ENCODE measurements at regions not wholly inside any gene's neighbourhood (a gene's known extent, or its start where the extent isn't known, plus 50 kb on each side); places are given as distances from the start of the nearest gene placed in this dataset.

- no peak for TF ChIP-seq CTCF (IDR thresholded peaks at IDR 0.05)
- no peak for TF ChIP-seq EP300 (IDR thresholded peaks at IDR 0.05)
- TF ChIP-seq POLR2AphosphoS5 (IDR thresholded peaks at IDR 0.05), result no peak
- TF ChIP-seq POLR2A (IDR thresholded peaks at IDR 0.05), result no peak
Observed at GRCh38 chr13:67306742-67307141, 76.6 kb upstream of the PCDH9 start.

Measured in sigmoid colon (tissue), 4 donors.